Inflammatory macrophage (primary cell): ENCODE measurements at regions not wholly inside any gene's neighbourhood (a gene's known extent, or its start where the extent isn't known, plus 50 kb on each side); places are given as distances from the start of the nearest gene placed in this dataset.
A peak's percentile ranks its signal among the peaks of the same experiment; 100 is the strongest.

ENCODE experiments used
- DNase-seq, 2 donors: peaks; one replicate each; pipeline ENCODE4 v3.0.0-alpha.2; 2020 to 2022

DNA sequence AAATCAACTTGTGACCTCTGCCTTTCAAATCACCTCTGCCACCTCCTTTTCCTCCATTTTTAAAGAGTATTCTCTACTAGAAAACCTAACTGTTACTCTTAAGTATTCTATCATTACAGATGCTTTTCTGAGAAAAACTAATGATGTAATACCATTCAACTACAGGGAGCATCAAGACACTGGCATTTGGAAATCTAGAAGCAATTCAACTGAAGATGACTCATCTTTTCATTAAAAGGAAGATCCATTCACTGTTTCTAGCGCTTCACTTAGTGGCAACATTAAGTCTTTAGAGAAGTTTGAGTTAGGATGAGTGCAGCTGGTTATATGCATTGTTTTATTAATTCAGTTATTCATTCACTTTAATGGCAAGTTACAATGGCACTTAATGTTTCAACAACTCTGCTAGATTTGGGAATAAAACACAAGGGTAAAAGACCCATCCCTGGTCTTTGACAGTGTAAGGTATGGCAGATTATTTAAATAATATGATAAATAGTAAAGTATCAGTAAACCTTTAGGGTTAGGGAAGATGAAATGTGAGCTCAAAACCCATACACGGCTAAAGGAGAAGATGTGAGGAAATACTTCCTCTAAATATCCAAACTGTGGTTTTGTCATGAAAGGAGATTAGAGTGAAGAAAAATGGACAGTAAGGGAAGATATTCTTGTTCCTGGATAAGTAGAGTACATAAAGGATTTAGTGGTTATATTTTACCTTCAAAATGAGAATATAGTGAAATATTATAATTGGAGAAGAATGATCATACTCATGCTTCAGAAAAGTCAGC lies 61.7 kb downstream of the KCNJ2 start:
- DNase-seq: peak; percentile 64 to 93

DNA sequence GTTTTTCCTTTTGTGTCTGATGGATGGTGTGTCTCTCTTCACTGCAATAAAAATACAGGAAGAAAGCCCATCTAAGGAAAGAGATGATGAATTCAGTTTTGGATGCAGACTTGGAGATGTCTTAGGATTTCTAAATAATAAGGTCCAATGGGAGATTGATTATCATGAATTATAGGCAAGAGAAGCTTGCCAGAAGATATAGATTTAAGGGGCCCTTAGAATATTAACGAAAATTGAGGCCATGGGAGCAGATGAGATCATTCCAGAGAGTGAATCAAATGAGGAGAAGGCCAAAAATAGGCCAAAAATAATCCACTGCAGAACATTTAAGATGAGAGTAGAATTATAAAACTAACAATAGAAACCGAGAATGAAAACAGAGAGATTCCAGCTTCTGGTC lies 63.1 kb downstream of the KCNJ2 start:
- DNase-seq: no peak

DNA sequence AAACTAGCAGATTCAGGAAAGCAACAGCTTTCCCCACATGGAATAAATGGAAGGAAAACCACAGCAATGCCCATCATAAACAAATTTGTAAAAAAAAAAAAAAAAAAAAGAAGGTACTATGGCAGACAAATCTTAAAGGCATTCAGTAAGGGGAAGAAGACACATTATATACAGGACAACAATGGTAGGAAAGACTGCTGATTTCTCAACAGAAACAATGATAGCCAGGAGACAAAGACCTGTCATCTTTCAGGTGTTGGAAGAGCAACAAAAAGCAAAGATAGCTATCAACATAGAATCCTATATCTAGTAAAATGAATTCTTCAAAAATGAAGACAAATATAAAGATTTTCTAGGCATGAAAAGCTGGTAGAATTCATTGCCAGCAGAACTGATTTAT lies 65.9 kb downstream of the KCNJ2 start:
- DNase-seq: no peak

DNA sequence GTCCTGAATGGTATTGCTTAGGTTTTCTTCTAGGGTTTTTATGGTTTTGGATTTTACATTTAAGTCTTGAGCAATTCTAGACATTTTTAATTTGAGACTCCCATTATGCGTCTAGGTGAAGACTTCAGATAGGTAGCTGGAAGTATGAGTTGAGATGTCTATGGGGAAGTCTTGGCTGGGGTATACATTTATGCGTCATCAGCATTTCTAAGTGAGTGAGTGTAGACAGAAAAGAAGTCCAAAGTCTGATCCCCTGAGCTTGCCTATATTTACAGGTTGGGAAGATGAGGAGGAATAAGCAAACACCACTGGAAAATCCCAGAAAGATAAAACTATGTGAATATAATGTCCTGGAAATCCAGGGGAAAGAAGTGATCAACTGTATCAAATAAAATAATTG lies 68.9 kb downstream of the KCNJ2 start:
- no peak for DNase-seq

DNA sequence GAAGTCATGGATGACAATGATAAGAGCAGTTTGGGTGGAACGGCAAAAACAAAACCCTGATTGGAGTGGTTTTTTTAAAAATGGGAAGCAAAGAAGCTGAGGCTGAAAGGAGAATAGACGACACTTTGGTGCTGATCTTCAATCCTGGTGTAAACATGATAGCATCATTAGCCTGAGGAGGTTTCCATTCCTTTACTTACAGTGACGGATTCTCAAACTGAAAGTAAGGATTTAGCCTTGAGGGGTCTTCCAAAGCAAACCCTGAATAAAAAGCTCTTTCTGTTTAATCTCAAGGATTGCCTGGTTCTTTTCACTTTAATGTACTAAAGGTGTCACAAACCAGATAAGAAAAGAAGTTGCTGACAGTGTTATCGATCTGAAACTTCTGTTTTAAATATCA lies 69.3 kb downstream of the KCNJ2 start:
- no peak for DNase-seq

DNA sequence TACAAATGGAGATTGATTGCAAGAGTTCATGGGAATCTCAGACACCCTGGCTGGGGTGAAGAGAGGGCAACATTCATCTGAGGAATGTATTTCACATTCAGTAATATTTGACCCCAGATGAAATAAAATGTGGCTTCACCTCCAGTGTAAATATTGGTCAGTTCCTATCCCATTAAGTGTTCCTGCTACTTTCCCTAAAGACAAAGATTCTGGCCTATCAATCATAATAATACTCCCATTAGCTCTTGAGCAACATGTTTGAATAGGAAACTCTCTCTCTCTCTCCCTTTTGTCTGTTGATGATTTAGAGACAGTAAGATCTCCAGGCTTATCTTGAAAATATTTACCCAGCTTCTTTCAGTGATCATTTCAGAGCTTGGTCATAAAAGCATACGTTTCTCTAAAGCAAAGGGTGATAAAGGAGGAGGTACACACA lies 70.1 kb downstream of the KCNJ2 start:
- DNase-seq: no peak

DNA sequence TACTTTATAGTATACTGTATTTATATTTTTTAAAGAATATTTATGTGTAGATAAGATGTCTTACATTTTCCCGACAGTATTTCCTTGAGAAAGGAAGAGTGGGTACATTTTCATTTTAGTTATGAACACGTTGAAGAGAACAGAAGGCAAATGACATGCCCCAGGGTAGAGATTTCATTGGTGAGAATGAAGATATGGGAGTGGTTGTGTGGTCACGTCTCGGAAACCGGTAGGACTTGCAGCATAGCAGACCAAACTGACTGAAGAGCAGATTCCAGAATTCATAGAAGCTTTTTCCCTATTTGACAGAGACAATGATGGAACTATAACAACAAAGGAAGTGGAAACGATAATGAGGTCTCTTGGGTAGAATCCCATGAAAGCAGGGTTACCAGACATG lies 71.7 kb downstream of the KCNJ2 start:
- no peak for DNase-seq

DNA sequence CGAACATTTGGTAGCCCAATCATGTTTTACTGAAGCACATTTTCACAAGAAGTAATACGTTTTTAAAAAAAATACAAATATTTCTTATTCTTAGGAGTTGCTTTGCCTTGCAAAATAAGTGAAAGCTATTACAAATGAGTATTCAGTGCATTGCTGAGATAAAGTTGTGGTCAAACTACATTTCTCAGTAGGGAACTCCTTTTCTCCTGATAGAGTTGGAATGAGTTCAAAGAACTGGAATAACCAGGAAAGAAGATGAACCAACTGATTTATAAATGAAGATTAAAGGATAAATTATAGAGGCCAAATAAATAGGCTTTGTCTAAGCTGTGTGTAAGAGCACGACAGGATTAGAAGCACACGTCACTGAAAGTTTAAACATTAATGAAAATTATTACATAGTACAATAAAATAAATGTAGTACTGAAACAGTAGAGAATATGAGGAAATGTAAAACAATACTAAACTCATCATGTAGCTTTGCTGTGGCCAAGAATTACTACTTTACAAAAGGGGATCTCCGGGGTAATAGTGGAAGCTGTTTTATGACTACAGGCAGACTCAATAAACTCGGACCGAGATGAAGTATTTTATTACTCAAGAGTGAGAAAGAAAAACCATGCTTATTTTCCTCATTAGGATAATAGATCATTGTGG lies 73.6 kb downstream of the KCNJ2 start:
- no peak for DNase-seq

DNA sequence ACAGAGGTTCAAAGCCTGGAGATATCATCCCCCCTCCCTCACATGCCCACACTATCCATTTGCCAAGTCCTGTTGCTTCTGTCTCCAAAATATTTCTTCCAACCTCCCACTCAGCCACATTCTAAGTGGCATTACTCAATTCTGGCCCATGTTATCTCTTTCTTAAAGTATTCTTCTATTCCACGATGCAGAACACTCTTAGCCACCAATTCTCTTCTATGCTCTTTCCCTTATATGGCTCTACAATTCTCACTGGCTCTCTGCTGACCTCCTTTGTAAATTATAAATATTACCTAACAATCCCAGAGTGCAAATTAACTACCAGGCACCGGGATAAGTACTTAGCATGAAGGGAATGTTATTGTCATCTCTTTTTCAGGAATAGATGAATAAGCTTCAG lies 82.4 kb downstream of the KCNJ2 start:
- peak in 1 of 2 donors; percentile 13 for DNase-seq

DNA sequence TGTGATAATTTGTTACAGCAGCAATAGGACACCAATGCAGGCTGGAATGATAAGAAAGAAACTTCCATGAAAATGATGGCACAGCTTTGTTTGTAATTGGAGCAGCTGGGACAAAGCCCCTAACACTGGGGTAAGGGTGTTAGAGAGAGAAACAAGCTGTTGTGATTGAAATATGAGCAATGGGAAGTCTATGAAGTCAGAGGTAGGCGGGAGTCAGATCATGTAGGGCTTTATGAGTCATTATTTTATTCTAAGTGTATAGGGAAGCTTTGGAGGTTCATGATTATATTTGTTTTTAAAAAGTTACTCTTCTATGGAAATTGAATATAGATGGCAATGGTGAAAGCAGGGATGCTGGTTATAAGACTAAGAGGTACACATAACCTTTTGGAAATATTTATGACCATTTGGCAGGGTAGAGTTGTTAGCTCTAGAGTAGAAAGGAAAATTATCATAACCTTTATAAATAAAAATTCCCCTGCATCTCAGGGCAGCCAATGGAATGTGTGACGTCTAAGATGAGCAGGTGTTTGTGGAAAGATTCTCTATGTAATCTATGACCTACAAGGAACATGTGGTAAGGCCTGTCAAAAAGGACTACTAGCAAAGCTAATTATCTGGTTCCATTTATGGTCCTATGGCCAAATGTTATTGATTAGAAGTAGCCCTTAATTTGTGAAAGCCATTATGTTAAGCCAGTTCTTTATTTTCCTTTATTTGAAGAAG lies 85.6 kb downstream of the KCNJ2 start:
- DNase-seq: peak; percentile 62 to 67

DNA sequence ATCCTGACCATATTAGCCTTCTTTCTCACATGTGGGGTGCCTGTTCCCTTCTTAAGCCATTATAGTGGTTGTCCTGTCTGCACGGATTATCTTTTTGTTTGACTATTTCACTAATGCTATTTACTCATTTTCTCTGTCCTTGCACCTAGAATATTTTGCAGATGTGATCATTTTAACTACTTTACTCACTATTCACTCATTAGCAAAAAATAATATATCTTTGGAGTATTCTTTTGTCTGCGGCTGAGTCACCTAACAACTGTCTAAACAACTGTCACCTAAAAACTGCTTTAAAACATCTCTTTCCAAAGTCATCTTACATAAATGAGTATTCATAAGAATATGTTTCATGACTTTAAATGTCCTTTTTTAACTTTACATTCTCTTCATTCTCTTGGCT lies 87.4 kb downstream of the KCNJ2 start:
- no peak for DNase-seq

DNA sequence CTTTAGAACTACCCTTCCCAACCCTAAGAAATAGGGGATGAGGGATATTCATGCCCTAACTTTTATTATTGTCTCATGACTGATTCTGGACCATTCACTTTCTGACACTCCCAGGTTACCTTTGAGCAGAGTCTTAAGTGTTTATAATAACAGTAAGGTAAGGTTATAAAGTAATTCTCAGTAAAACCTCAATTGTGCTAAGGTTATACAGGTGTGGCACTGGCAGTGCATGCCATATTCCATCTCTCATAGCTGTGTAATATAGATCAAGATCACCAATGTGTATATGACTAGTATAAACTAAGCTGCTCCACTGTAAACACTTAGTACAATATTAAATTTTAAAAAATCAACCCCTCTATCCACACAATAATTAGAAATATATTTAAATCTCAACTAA lies 89.1 kb downstream of the KCNJ2 start:
- DNase-seq: no peak

DNA sequence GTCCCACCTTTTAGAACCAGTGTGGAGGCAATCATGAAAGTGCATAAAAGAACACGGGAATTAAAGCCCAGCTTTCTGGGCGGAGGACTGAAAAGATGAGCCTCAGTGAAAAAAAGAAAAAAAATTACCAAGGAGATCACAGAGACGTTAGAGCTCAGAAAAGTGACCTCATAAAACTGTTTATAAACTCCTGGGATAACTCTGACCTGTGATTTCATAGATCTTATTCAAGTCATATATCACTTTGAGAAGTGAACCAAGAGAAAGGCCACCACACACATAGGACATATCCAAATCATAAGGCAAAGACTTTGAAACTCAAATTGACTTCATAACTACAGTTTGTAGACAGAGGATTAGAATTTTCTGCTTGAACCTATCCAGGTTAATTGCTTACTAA lies 90.1 kb downstream of the KCNJ2 start:
- no peak for DNase-seq

DNA sequence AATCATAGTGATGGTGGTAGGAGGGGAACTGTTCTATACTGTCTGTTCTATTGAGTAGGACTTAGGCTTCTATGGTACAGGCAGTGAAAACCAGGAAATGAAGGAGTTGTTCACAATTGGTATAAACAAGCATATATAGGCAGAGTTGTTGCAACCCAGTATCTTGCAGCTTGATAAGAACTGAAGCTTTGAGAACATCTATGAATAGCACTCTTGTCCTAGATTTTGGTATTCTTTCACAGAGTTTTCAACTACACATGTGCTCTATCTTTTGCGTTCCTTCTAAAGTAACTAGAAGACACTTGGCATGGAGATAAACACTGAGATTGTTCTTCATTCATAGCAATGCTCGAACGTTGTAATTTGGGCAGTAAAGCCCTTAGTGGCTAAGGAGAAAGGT lies 91.8 kb downstream of the KCNJ2 start:
- DNase-seq: no peak

DNA sequence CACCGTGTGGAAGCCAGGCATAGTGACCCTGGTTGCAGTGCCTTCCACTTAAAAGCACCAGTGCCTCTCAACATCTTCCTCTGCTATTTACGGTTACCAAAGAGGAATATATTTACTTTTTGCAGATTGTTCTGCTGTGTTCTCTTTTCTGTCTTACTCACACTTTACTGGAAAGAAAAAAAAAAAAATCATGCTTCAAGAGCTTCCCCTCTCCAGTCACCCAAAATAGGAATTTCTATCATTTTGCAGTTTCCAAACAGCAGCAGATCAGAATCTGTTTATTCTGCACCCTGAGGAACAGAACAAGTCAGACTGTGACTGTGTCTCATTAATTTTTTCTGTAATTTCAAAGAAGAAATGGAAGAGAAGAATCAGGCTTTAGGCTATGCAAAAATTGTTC lies 96.1 kb downstream of the KCNJ2 start:
- peak; percentile 41 to 46 for DNase-seq

DNA sequence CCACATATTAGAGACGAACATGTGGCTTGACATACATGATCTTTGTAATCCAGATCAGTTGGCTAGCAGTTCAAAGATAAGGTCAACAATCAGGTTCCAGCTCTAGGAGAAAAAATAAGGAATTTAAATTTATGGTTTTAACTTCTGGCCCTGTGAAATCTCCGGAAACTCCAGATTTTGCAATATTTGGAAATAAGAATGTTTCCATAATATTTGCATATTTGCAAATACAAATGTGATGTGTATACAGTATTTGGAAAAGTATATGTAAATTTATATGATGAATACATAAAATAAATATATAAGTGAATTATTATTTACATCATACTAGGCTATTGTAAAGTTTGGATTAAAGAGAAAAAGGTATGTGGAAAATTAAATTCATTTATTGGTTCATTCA lies 97.1 kb downstream of the KCNJ2 start:
- no peak for DNase-seq

DNA sequence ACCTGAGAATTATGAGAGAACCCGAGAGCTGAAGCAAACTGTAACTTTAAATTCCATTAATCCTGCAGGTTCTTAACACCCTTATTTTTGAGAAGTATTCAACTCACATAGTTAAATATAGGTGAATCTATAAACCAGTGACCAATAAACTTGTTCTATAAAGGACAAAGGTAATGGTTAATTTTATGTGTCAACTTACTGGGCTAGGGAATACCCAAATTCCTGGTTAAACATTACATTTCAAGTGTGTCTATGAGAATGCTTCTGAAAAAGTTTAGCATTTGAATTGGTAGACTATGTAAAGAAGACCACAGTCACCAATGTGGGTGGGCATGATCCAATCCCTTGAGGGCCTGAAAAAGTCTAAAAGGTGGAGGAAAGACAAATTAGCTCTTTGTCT lies 99.1 kb downstream of the KCNJ2 start:
- no peak for DNase-seq

DNA sequence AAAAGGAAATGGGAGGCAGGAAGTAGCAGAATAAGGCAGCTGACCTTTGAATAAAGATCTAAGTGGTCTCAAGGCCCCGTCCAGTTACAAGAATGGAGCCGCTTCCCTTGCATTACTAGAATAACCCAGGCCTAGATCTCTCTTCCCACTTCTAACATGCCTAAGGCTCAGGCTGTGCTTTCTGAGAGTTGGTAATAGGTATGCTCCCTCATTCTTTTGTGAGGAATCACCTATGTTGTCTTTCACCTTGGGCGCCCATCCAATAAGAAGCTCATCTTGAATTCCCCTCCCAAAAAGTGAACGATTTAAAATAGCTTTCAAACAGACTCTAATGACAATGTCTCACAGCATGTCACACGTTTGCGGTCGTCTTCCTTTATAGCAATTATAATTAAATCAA lies 101.2 kb downstream of the KCNJ2 start:
- DNase-seq: no peak

DNA sequence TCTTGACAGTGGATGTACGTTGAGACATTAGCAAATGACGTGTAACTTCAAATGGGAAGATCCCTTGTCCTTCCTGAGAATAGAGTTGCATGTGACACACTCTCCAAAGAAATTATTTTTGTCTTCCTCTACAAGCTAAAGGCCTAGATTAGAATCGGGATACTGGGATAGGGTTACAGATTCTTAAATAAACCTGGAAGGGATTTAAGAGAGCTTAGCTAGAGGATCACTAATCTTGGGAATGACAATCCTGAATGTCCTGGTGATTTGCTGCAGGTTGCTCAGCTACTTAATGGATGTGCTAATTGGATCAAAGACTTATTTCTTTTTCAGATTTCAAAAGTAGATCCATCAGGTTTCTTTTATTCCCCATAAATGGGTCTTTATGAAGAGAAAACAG lies 101.9 kb downstream of the KCNJ2 start:
- no peak for DNase-seq

DNA sequence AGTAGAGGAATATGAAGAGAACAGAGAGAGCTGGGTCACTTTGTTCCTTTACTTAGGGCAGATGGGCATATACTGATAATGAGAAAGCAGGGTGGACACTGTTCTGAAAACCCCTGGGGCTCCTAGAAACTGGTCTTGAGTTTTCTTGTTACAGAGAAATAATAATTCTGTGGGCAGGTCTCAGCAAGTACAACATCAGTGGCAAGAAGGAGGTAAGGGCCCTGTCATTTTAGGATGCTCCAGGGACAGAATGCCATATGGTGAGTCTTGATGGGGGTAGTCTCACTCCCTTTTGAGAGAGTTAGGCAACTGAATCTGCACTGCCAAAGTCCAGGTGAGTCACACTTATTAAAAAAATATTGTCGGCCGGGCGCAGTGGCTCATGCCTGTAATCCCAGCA lies 102.3 kb downstream of the KCNJ2 start:
- no peak for DNase-seq

DNA sequence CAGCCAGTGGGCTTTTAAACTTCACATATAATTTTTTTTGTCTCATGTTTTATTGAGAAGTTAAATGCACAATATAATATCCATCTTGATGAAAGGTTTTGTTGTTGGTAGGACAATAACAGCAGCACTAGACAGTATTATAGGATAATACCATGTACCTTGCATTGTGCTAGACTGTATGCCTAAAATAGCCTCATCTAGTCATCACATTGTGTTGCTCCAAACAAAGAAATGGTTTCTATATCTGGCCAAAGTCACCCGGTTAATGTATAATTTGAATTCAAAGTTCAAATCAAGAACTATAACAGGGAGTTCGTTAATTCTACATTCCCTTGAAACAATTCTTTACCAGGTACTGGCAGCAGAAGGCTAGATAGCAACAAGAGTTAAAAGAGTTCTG lies 104.9 kb downstream of the KCNJ2 start:
- no peak for DNase-seq

DNA sequence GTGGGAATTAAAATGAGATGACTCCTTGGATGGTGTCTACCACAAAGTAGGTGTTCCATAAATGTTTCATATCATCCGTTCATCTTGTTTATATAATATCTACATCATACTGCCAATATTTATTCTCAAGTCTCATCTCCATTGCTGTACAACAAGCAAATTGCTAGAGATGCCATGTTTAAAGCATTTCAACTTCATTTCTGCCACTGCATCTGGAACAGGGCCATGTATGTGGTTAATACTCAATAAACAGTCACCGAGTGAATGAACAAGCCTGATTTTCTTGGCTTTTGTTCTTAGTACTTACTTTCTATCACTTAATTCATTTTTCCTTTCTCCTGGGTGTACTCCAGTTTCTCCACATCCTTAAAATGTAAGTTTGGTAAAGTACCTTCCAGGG lies 107.6 kb downstream of the KCNJ2 start:
- DNase-seq: no peak

DNA sequence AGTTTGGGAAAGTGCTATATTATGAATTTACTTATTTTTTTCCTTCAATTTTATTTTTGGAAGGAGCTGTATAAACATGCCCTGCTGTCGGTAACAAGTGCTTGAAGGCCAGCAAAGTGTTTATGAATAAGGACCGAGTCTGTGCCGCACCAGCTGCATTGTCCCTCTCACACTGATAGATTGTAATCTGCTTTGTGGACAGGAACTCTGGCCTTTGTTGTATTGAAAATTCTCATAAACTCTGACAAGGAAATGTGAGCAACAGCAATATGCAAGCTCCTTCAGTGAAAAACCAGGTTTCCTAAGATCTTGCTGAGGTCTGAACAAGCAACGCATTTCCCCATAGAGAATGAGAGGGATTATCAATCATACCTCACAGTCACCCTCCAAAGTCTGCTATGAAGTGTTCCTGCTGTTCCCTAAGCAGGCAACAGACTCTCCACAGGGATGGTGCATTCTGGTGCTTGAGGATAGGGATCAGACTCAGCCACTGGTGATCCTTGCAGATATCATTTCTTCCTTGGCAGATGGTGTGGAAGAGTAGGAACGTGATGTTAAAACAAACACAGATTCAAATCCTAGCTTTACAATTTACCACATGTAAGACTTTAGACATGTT lies 109.6 kb downstream of the KCNJ2 start:
- no peak for DNase-seq
